ENCODE measurements at regions not wholly inside any gene's neighbourhood (a gene's known extent, or its start where the extent isn't known, plus 50 kb on each side); places are given as distances from the start of the nearest gene placed in this dataset.

GRCh38 chr7:81140775-81141174 is 221.9 kb upstream of the SEMA3C start:
- Mint-ChIP-seq H3K4me3 (no peak overlapping the region), H3K27ac (peak overlapping the region in 1 of 10 donors; percentile 33), H3K4me1 (no peaks in the 10 kb centered on the region), H3K36me3 (no peaks in the 10 kb centered on the region), H3K27me3 (no peaks in the 10 kb centered on the region), H3K9me3 (peaks cover 0 to 14% (median 0%) of the 10 kb centered on the region in 9 donors)
- no peak for ATAC-seq
- DNase-seq, result no peak
- POLR2A ChIA-PET, result no interaction called here

- Mint-ChIP-seq H3K4me3 (no peak overlapping the region), H3K9me3 (peaks cover 0 to 9% (median 0%) of the 10 kb centered on the region in 9 donors), H3K27ac (no peak overlapping the region), H3K36me3 (no peaks in the 10 kb centered on the region), H3K4me1 (no peaks in the 10 kb centered on the region), H3K27me3 (no peaks in the 10 kb centered on the region)
- ATAC-seq (no peak), DNase-seq (no peak)
- POLR2A ChIA-PET, result no interaction called here
These were observed 221.4 kb upstream of the SEMA3C start for GRCh38 chr7:81140252-81140651.

GRCh38 chr7:81138870-81139269 is 220.0 kb upstream of the SEMA3C start:
- Mint-ChIP-seq H3K27ac (no peak overlapping the region), H3K4me1 (no peaks in the 10 kb centered on the region), H3K27me3 (no peaks in the 10 kb centered on the region), H3K4me3 (no peak overlapping the region), H3K36me3 (no peaks in the 10 kb centered on the region), H3K9me3 (peaks cover 0 to 6% (median 0%) of the 10 kb centered on the region in 9 donors)
- DNase-seq (no peak), ATAC-seq (no peak)
- POLR2A ChIA-PET, result no interaction called here

- H3K27me3 Mint-ChIP-seq, result no peaks in the 10 kb centered on the region
- H3K36me3 Mint-ChIP-seq, result no peaks in the 10 kb centered on the region
- peaks cover 0 to 8% (median 0%) of the 10 kb centered on the region in 9 donors for H3K9me3 Mint-ChIP-seq
- ATAC-seq (no peak), DNase-seq (no peak)
- POLR2A ChIA-PET, result no interaction called here
- H3K4me1 Mint-ChIP-seq, result no peaks in the 10 kb centered on the region
- H3K4me3 Mint-ChIP-seq, result no peak overlapping the region
- H3K27ac Mint-ChIP-seq, result no peak overlapping the region
These were observed 216.5 kb upstream of the SEMA3C start for GRCh38 chr7:81135324-81135723.

- no peaks in the 10 kb centered on the region for H3K4me1 Mint-ChIP-seq
- H3K27me3 Mint-ChIP-seq, result no peaks in the 10 kb centered on the region
- no peak overlapping the region for H3K4me3 Mint-ChIP-seq
- no peak for DNase-seq
- H3K27ac Mint-ChIP-seq, result no peak overlapping the region
- ATAC-seq, result no peak
- POLR2A ChIA-PET, result no interaction called here
- H3K9me3 Mint-ChIP-seq, result peaks cover 11 to 44% (median 24%) of the 10 kb centered on the region in 9 donors
- H3K36me3 Mint-ChIP-seq, result peaks cover 0 to 11% (median 0%) of the 10 kb centered on the region in 3 donors
These were observed 209.2 kb upstream of the SEMA3C start for GRCh38 chr7:81128011-81128410.

GRCh38 chr7:81120803-81121202 is 202.0 kb upstream of the SEMA3C start:
- Mint-ChIP-seq H3K4me3 (no peak overlapping the region), H3K4me1 (no peaks in the 10 kb centered on the region), H3K27ac (no peak overlapping the region), H3K36me3 (no peaks in the 10 kb centered on the region), H3K27me3 (no peaks in the 10 kb centered on the region), H3K9me3 (peaks cover 0 to 15% (median 3%) of the 10 kb centered on the region in 9 donors)
- ATAC-seq, result no peak
- no peak for DNase-seq
- POLR2A ChIA-PET, result no interaction called here

GRCh38 chr7:81120111-81120510 is 201.3 kb upstream of the SEMA3C start:
- Mint-ChIP-seq H3K4me1 (no peaks in the 10 kb centered on the region), H3K36me3 (no peaks in the 10 kb centered on the region), H3K4me3 (no peak overlapping the region), H3K27me3 (no peaks in the 10 kb centered on the region), H3K27ac (no peak overlapping the region), H3K9me3 (peaks cover 0 to 9% (median 0%) of the 10 kb centered on the region in 9 donors)
- DNase-seq (no peak), ATAC-seq (no peak)
- POLR2A ChIA-PET, result no interaction called here

- Mint-ChIP-seq H3K9me3 (peaks cover 0 to 9% (median 0%) of the 10 kb centered on the region in 9 donors), H3K4me3 (no peak overlapping the region), H3K36me3 (no peaks in the 10 kb centered on the region), H3K4me1 (no peaks in the 10 kb centered on the region), H3K27ac (no peak overlapping the region), H3K27me3 (no peaks in the 10 kb centered on the region)
- DNase-seq (no peak), ATAC-seq (no peak)
- POLR2A ChIA-PET, result no interaction called here
These were observed 195.8 kb upstream of the SEMA3C start for GRCh38 chr7:81114633-81115032.

- no peaks in the 10 kb centered on the region for H3K36me3 Mint-ChIP-seq
- ATAC-seq (no peak), DNase-seq (no peak)
- peaks cover 0 to 6% (median 0%) of the 10 kb centered on the region in 9 donors for H3K9me3 Mint-ChIP-seq
- H3K4me3 Mint-ChIP-seq, result no peak overlapping the region
- H3K27ac Mint-ChIP-seq, result no peak overlapping the region
- H3K4me1 Mint-ChIP-seq, result no peaks in the 10 kb centered on the region
- POLR2A ChIA-PET, result no interaction called here
- H3K27me3 Mint-ChIP-seq, result no peaks in the 10 kb centered on the region
These were observed 193.9 kb upstream of the SEMA3C start for GRCh38 chr7:81112731-81113130.

- Mint-ChIP-seq H3K9me3 (no peaks in the 10 kb centered on the region), H3K4me1 (no peaks in the 10 kb centered on the region), H3K36me3 (no peaks in the 10 kb centered on the region), H3K27ac (no peak overlapping the region), H3K4me3 (no peak overlapping the region), H3K27me3 (no peaks in the 10 kb centered on the region)
- ATAC-seq (no peak), DNase-seq (no peak)
- POLR2A ChIA-PET, result no interaction called here
These were observed 193.1 kb upstream of the SEMA3C start for GRCh38 chr7:81111781-81112540.

GRCh38 chr7:81111358-81111757 is 192.5 kb upstream of the SEMA3C start:
- DNase-seq, result no peak
- ATAC-seq, result no peak
- no peaks in the 10 kb centered on the region for H3K4me1 Mint-ChIP-seq
- POLR2A ChIA-PET, result no interaction called here
- no peaks in the 10 kb centered on the region for H3K36me3 Mint-ChIP-seq
- no peaks in the 10 kb centered on the region for H3K27me3 Mint-ChIP-seq
- no peak overlapping the region for H3K4me3 Mint-ChIP-seq
- no peaks in the 10 kb centered on the region for H3K9me3 Mint-ChIP-seq
- no peak overlapping the region for H3K27ac Mint-ChIP-seq

GRCh38 chr7:81110673-81111072 is 191.8 kb upstream of the SEMA3C start:
- Mint-ChIP-seq H3K27ac (no peak overlapping the region), H3K4me1 (no peaks in the 10 kb centered on the region), H3K27me3 (no peaks in the 10 kb centered on the region), H3K4me3 (no peak overlapping the region), H3K36me3 (no peaks in the 10 kb centered on the region), H3K9me3 (no peaks in the 10 kb centered on the region)
- DNase-seq (no peak), ATAC-seq (no peak)
- POLR2A ChIA-PET, result no interaction called here

- Mint-ChIP-seq H3K9me3 (peaks cover 0 to 4% (median 0%) of the 10 kb centered on the region in 9 donors), H3K27me3 (no peaks in the 10 kb centered on the region), H3K36me3 (no peaks in the 10 kb centered on the region), H3K4me1 (no peaks in the 10 kb centered on the region), H3K27ac (no peak overlapping the region), H3K4me3 (no peak overlapping the region)
- ATAC-seq, result no peak
- no peak for DNase-seq
- POLR2A ChIA-PET, result no interaction called here
These were observed 179.4 kb upstream of the SEMA3C start for GRCh38 chr7:81098213-81098612.

- ATAC-seq (no peak), DNase-seq (no peak)
- H3K27ac Mint-ChIP-seq, result no peak overlapping the region
- no peaks in the 10 kb centered on the region for H3K27me3 Mint-ChIP-seq
- no peaks in the 10 kb centered on the region for H3K36me3 Mint-ChIP-seq
- no peaks in the 10 kb centered on the region for H3K4me1 Mint-ChIP-seq
- H3K4me3 Mint-ChIP-seq, result no peak overlapping the region
- POLR2A ChIA-PET, result no interaction called here
- H3K9me3 Mint-ChIP-seq, result peaks cover 0 to 3% (median 0%) of the 10 kb centered on the region in 9 donors
These were observed 176.1 kb upstream of the SEMA3C start for GRCh38 chr7:81094952-81095351.
